GM21515 (cell line): ENCODE measurements at regions not wholly inside any gene's neighbourhood (a gene's known extent, or its start where the extent isn't known, plus 50 kb on each side); places are given as distances from the start of the nearest gene placed in this dataset.

Experiments
- ATAC-seq: cut with Tn5 transposase; IDR thresholded peaks from one replicate; pipeline ENCODE4 v1.9.1; 2021; ENCODE audit not compliant: unreplicated experiment

DNA sequence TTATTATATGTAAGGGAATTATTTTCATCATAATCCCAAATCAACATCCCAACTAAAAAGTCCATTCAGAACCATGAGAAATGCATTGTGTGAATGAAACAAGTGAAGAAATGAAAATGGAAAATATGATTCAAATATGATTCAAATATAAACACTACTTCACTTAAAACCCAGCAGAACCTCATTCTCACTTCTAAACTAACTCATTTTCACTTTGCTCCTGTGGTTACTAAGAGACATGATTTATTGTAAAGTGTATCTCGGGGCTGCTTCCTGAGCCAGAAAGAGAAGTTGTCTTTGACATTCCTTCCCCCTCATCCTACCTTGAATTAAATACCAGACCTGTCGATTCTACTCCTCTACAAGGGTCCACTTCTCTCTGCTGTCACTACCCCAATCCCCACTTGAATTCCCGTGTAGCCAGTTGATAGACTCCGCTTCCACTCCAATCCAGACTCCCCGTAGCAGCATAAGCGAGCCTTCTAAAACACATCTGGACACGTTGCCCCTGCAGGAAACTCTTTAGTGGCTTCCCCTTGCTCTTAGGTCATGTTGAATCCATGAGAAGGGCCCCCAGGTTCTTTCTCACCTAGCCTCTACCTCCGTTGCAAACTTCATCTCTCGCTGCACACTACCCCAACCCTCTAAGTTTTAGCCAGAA is 697.0 kb upstream of the ID2 start:
- ATAC-seq: no peak

DNA sequence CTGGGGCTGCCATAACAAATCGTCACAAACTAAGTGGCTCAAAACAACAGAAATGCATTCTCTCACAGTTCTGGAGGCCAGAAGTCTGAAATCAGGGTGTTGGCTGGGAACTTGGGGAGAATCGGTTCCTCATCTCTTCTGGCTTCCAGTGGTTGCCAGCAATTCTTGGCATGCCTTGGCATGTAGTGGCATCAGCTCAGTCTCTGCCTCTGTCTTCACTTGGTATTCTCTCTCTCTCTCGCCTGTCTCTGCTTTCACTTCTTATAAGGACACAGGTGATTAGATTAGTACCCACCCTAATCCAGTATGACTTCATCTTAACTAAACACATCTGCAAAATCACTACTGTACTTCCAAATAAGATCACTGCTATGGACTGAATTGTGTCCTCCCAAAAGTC is 695.4 kb upstream of the ID2 start:
- ATAC-seq: no peak

DNA sequence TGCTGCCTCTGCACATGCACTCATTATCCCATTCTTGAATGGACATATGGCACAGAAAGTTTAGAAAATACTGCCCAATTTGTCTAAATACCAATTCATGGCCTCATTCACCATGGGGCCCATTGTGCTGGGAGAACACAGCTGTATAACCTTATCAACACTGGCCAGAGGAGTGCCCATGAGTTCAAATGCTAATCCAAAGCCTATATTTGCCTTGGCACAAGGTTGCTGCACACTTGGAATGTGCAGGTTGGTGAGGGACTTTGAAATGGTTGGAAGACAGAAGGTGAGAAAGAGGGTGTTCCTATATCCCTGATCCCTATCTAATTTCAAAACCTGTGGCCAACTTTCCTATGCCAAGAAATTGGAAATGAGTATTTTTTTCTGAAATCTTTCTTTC is 693.9 kb upstream of the ID2 start:
- no peak for ATAC-seq

- no peak for ATAC-seq
These were observed 693.4 kb upstream of the ID2 start for GRCh38 chr2:7988440-7988839.

DNA sequence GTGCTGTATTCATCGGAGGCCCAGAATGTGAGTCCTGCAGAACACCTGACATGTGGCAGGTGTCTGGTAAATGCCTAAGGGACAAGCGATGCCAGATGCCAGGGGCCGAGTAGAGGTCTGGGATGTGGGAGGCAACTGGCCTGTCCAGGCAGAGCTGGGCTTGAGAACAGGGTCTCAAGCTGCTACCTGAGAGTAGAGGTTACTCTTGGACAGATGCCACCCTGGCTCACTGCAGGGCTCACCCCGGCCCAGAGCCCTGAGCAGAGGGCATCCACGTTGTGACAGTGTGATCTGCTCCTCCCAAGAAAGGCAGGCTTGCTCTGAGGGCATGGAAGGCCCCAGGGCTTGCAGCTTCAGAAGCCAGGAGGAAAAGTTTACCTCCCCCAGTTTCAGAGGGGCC is 692.0 kb upstream of the ID2 start:
- ATAC-seq: no peak

- ATAC-seq: no peak
These were observed 688.9 kb upstream of the ID2 start for GRCh38 chr2:7992612-7993602.

DNA sequence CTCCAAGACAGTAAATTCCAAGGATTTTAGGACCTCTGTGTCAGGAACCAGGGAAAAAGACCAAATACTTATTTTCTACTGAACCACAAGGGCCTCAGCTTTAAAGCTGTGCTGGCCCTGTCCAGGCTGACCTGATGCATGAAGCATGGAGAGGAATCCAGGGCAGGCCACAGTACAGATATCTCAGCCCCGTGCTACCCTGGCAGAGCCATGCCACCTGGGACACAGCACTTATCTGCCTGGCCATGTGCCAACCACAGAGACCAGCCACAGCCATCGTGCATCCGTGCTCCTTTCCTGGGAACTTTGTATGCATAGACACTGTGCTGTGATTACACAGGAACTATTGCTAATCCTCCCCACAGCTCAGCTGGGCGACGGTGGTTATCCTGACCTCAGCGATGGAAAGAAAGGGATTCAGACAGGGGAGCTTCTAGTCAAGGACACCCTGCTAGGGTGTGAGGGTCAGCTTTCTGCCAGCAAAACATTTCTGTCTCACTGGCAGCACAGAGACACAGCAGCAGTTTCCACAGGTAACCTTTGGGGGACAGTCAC is 687.4 kb upstream of the ID2 start:
- ATAC-seq: no peak

- ATAC-seq: no peak
These were observed 684.6 kb upstream of the ID2 start for GRCh38 chr2:7997279-7997678.

DNA sequence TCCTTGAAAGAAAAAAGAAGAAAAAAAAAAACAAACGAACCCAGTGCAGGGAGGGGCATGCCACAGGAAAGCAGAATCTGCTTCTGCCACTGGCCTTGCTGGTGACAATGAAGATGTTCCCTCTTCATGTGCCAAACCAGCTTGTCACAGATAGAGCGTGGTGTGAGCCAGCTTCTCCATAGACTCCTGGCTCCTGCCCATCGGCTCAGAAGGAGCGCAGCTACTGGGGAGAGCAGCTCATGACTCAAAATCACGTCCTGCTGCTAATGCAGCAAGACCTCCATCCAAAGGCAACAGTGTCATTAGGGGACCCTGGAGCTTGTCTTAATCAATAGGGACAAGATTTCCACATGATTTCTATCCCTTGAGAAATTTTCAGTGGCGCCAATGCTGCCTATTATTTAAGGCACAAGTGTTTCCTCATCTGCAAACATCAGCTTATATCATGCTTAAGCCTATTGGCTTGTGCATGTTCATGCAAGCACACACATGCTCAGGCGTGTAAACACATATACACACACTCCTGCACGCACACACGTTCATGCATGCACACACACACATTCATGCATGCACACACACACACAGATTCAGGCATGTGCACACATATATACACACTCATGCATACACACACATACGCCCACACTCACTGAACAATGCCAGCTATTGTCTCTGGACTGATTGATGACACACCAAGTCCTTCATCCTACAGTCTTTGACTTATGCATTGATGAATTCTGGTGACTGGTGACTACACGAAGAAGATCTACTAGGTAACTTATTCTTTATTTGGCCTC is 682.0 kb upstream of the ID2 start:
- ATAC-seq: no peak

DNA sequence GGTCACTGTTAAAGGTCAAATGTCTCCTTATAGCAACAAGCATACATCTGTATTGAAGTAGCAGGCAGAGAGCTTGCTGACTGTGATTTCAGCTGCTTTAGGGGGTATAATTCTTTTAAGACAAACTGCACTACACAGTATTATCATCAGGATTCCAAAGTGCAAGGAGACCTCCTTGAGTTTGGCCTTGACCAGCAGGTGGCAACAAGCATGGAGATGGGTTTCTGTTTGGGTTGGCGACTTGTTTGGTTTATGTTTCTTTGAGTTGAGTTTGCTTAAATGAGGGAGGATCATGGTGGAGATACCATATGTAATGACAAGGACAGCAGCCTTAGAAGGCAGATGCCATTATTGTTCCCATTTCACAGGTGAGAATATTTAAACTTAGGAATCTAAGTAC is 681.0 kb upstream of the ID2 start:
- no peak for ATAC-seq

- ATAC-seq: no peak
These were observed 679.0 kb upstream of the ID2 start for GRCh38 chr2:8002765-8003393.

DNA sequence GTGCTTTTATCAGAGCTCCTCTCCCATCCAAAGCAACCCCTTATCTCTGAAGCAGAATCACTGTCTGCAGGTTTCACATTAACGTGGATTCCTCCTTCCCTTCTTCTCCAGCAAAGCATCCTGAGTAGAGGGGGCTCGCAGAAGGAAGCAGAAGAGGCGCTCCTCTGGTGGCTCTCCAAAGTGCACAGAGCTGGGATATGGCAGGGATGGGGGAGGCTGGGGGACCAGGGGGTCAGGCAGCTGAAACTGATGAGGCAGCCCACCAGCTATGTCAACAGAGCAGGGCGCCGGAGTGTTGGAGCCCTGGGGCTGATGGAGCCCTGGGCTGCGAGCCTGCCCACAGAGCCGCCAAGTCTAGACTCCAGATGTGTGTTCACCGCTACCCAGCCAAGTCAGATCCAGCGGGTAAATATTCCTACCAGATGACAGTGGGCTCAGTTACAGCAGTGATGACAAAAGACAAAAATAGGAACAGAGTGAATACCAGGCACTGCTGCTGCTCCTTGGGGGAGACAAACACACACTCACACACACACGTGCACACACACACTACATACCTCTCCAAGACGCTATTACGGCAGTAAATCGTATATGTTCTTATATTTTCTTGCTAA is 678.3 kb upstream of the ID2 start:
- no peak for ATAC-seq

DNA sequence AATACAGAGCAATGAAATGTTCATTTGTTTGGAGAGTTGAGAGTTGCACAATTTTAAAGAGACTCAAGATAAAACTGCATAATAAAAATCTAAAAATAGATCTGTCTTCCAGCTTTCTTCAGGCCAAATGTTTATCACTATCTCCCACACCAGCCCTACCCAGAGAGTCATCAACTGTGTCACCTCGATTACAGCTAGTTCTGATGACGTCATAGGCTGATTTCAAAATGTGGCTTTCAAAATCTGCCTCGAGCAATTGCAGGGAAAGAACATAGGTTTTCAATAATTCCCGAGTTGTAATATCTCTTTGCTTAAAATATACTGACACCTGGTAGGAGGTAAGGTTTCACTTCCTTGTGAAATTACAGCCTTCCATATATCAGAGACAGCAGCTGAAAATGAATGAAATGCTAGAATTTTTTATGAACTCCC is 677.6 kb upstream of the ID2 start:
- ATAC-seq: no peak

GRCh38 chr2:8006181-8006580 is 675.7 kb upstream of the ID2 start:
- ATAC-seq: no peak

GRCh38 chr2:8006626-8007025 is 675.2 kb upstream of the ID2 start:
- ATAC-seq: no peak

DNA sequence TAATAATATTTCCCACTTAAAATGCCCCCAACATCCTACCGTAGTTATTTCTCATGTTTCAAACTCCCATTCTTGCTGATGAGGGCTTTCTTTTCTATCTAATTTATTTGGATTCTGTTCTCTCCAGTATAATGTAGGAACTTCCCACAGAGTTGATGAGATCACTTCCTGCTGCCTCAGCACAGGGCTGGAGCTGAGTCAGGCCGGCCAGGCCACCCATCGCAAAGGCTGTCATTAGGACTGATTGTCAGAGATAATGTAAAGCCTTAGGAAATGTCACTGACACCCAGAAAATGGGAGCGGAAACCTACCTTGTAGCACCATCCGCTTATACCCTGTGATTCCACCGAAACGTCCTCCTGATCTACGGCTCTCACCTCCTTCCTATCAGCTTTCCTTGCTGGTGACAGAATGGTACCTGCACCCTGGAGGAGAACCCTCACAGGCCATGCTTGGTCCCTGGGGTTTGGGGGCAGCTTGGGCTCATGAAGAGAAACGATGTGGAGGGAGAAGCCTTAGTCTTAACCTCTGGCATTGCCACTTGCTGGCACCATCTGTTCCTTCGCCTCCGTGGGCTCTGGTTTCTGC is 672.8 kb upstream of the ID2 start:
- no peak for ATAC-seq

DNA sequence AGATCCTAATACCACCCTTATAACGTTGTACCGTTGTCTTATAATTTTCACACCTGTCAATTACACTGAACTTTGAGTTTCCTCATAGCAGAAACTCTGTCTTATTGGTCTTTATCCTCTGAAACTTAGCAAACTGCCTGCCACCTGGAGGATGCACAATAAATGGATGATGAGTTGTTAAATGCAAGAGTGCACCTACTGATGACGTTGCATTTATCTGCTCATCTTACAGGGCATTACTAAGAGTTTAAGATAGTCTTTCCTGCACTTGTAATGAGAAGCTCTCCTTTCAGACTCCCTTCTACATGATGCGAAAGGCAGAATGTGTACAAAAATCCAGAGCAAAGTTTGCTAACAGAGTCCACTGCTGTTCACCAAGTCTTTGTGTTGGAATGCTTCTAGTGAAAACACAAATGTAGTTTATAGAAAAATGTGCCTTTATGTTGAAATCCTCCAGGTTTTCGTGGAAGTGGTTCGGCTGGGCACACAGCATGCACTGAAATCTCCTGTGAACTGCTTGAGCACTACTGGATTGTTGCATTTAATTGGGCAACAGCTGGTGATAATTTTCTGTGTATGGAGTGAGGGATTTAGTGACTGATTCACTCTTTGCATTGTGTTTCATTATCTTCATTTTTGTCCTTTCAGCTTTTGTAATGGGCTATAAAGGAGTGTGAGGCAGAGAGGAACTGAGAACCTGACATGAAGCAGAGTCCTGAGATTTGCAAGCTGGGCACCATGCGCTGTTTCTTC is 665.8 kb upstream of the ID2 start:
- ATAC-seq: no peak

DNA sequence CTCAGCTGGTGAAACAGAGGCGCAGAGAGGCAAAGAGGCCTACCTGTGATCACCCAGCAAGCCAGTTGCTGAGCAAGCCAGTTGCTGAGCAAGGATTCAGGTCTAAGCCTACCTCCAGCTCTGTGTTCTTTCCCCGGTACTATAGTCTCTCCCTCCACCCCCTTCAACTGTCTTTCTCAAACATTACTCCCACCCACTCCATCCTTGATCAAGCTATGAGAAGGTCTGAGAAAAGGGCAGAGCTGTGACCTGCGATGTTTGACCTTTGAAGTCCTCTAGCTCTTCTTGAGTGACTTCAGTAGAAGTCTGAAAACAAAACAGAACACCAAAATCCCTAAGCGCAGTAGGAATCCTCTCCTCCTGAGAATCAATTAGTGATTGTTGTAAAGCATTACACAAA is 665.2 kb upstream of the ID2 start:
- ATAC-seq: no peak

DNA sequence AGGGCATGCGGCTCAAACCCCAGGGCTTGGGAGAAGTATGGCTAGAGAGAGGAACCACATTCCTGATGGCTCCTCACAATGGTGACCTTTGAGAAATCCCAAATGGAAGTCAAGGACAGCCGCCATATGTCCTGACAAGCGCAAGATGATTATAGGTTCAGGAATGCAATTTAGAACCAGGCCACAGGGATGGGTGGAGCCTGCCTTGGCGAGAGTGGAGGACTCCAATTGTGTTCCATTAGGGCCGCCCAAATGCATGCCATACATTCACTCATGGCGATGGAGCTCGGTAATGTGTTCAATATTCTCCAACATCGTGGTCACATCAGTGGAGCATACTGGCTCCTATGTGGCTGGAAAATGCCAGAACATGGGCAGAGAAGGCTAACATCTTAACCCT is 662.9 kb upstream of the ID2 start:
- ATAC-seq: no peak
